Liver (tissue), 8 donors: ENCODE measurements at regions not wholly inside any gene's neighbourhood (a gene's known extent, or its start where the extent isn't known, plus 50 kb on each side); places are given as distances from the start of the nearest gene placed in this dataset.

ENCODE experiments used
- DNase-seq: peaks from one replicate; pipeline ENCODE4 v3.0.0-alpha.2; 2017; ENCODE audit warnings: low spot score
- H3K27ac ChIP-seq, 2 donors: one replicate each; pipeline ENCODE4 v1.7.0; 2013; ENCODE audit warnings: inconsistent platforms in 2 of 2, low read length in 2 of 2, control low read depth in 1 of 2, low read depth in 1 of 2, mild to moderate bottlenecking in 1 of 2
- H3K27me3 ChIP-seq, 4 donors: one replicate each; pipeline versions ENCODE4 v1.6.1 to v1.7.0; 2013; ENCODE audit warnings: low read length in 3 of 4, inconsistent platforms in 1 of 4, mild to moderate bottlenecking in 1 of 4, moderate library complexity in 1 of 4; ENCODE audit not compliant: control insufficient read depth in 4 of 4, insufficient read depth in 4 of 4
- H3K36me3 ChIP-seq, 4 donors: one replicate each; pipeline versions ENCODE4 v1.6.1 to v1.7.0; 2013; ENCODE audit warnings: low read length in 3 of 4, mild to moderate bottlenecking in 3 of 4, low read depth in 1 of 4, moderate library complexity in 1 of 4; ENCODE audit not compliant: control insufficient read depth in 4 of 4, insufficient read depth in 3 of 4
- H3K4me1 ChIP-seq, 4 donors: one replicate each; pipeline versions ENCODE4 v1.6.1 to v1.7.0; 2013; ENCODE audit warnings: low read length in 3 of 4, mild to moderate bottlenecking in 3 of 4, moderate library complexity in 1 of 4; ENCODE audit not compliant: control insufficient read depth in 4 of 4, insufficient read depth in 4 of 4
- H3K4me3 ChIP-seq, 3 donors: one replicate each; pipeline versions ENCODE4 v1.6.1 to v1.7.0; 2013; ENCODE audit warnings: low read length in 3 of 3, control low read depth in 1 of 3, low read depth in 1 of 3, mild to moderate bottlenecking in 1 of 3
- H3K9ac ChIP-seq, 2 donors: one replicate each; pipeline ENCODE4 v1.7.0; 2013; ENCODE audit warnings: low read length in 2 of 2, mild to moderate bottlenecking in 2 of 2, moderate library complexity in 2 of 2, control low read depth in 1 of 2, low read depth in 1 of 2
- H3K9me3 ChIP-seq, 4 donors: one replicate each; pipeline versions ENCODE4 v1.6.1 to v1.7.0; 2013; ENCODE audit warnings: low read length in 3 of 4; ENCODE audit not compliant: control insufficient read depth in 4 of 4
- EGR1 ChIP-seq, 2 donors: IDR thresholded peaks; 2 replicates each; pipeline ENCODE4 v1.6.1; 2016 to 2018; ENCODE audit warnings: antibody characterized with exemption in 2 of 2, low read depth in 2 of 2
- FOXA1 ChIP-seq: IDR thresholded peaks from 2 replicates; pipeline ENCODE4 v1.6.1; 2016; ENCODE audit warnings: antibody characterized with exemption
- FOXA2 ChIP-seq: IDR thresholded peaks from 2 replicates; pipeline ENCODE4 v1.6.1; 2016; ENCODE audit warnings: antibody characterized with exemption
- GABPA ChIP-seq, 2 donors: IDR thresholded peaks in 1 of 2; conservative IDR thresholded peaks in 1 of 2; 2 replicates each; pipeline ENCODE4 v1.6.1; 2016; ENCODE audit warnings: antibody characterized with exemption in 2 of 2, mild to moderate bottlenecking in 1 of 2, moderate library complexity in 1 of 2
- HNF4A ChIP-seq, 2 donors: conservative IDR thresholded peaks; 2 replicates each; pipeline ENCODE4 v1.6.1; 2016; ENCODE audit warnings: antibody characterized with exemption in 2 of 2, mild to moderate bottlenecking in 2 of 2
- HNF4G ChIP-seq: IDR thresholded peaks from 2 replicates; pipeline ENCODE4 v1.6.1; 2016; ENCODE audit warnings: antibody characterized with exemption
- JUND ChIP-seq, 2 donors: IDR thresholded peaks; 2 replicates each; pipeline ENCODE4 v1.6.1; 2016; ENCODE audit warnings: antibody characterized with exemption in 2 of 2
- NR2F2 ChIP-seq: IDR thresholded peaks from 2 replicates; pipeline ENCODE4 v1.6.1; 2016; ENCODE audit warnings: antibody characterized with exemption
- RAD21 ChIP-seq, 2 donors: IDR thresholded peaks; 2 replicates each; pipeline ENCODE4 v1.6.1; 2016; ENCODE audit warnings: antibody characterized with exemption in 2 of 2, mild to moderate bottlenecking in 2 of 2
- RXRA ChIP-seq, 2 donors: IDR thresholded peaks; 2 replicates each; pipeline ENCODE4 v1.6.1; 2017 to 2018; ENCODE audit warnings: antibody characterized with exemption in 2 of 2, mild to moderate bottlenecking in 1 of 2
- SP1 ChIP-seq: IDR thresholded peaks from 2 replicates; pipeline ENCODE4 v1.6.1; 2018; ENCODE audit warnings: antibody characterized with exemption, mild to moderate bottlenecking
- TAF1 ChIP-seq: conservative IDR thresholded peaks from 2 replicates; pipeline ENCODE4 v1.6.1; 2016; ENCODE audit warnings: antibody characterized with exemption, mild to moderate bottlenecking
- YY1 ChIP-seq: IDR thresholded peaks from 2 replicates; pipeline ENCODE4 v1.6.1; 2016; ENCODE audit warnings: antibody characterized with exemption, mild to moderate bottlenecking
- WGBS: extraction: QIAGEN DNeasy Blood & Tissue Kit; methylation state at CpG from one replicate; pipeline ENCODE4 v1.1.7; 2013; 5-methylcytosine and 5-hydroxymethylcytosine counted together
- TF ChIP-seq, protein P1 (sequence below): fragments of 150-350 bp; IDR thresholded peaks from 2 replicates; pipeline ENCODE4 v1.5.1; 2017; ENCODE audit warnings: improper control_type of control experiment, low read depth, low read length; ENCODE audit not compliant: missing input control
- TF ChIP-seq, protein P2 (sequence below): IDR thresholded peaks from 2 replicates; pipeline ENCODE4 v1.6.1; 2016; ENCODE audit warnings: antibody characterized with exemption
- TF ChIP-seq, protein P3 (sequence below): IDR thresholded peaks from 2 replicates; pipeline ENCODE4 v1.6.1; 2016; ENCODE audit warnings: antibody characterized with exemption
- TF ChIP-seq, protein P4 (sequence below): IDR thresholded peaks from 2 replicates; pipeline ENCODE4 v1.6.1; 2016; ENCODE audit warnings: antibody characterized with exemption, mild to moderate bottlenecking
- TF ChIP-seq, protein P5 (sequence below): IDR thresholded peaks from 2 replicates; pipeline ENCODE4 v1.6.1; 2016; ENCODE audit warnings: antibody characterized with exemption
- donor health status: healthy.
- donor health status: healthy.
- donor health status: healthy.
- donor health status: healthy.
- donor health status: healthy.

DNA sequence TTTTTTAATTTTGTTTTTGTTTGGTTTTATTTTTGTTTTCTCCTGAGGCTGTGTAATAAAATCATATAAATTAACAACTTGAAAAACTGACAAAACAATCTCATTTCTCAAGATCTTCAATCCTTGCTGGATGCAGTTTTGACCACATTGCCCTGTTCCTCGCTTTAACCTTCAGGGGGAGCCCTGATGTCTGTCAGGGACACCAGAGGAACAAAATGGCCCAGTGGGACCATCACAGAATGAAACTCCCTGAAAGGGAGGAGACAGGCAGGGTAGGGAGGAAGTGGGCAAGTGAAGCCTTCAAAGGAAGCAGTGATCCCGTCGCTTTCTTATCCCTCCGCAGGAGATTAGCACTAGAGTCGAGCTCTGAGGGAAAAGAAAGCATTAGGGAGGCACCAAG is 274.9 kb upstream of the LDB2 start:
- Histone ChIP-seq H3K36me3 (no peaks in the 10 kb centered on the region), H3K27ac (no peak overlapping the region), H3K9me3 (no peaks in the 10 kb centered on the region), H3K4me1 (no peaks in the 10 kb centered on the region), H3K4me3 (no peak overlapping the region), H3K27me3 (peaks cover 0 to 3% (median 0%) of the 10 kb centered on the region in 4 donors), H3K9ac (no peak overlapping the region)
- 58% methylated on average over 5 of the region's 5 CpGs for WGBS
- DNase-seq = no peak
- TF ChIP-seq, protein P1, sequence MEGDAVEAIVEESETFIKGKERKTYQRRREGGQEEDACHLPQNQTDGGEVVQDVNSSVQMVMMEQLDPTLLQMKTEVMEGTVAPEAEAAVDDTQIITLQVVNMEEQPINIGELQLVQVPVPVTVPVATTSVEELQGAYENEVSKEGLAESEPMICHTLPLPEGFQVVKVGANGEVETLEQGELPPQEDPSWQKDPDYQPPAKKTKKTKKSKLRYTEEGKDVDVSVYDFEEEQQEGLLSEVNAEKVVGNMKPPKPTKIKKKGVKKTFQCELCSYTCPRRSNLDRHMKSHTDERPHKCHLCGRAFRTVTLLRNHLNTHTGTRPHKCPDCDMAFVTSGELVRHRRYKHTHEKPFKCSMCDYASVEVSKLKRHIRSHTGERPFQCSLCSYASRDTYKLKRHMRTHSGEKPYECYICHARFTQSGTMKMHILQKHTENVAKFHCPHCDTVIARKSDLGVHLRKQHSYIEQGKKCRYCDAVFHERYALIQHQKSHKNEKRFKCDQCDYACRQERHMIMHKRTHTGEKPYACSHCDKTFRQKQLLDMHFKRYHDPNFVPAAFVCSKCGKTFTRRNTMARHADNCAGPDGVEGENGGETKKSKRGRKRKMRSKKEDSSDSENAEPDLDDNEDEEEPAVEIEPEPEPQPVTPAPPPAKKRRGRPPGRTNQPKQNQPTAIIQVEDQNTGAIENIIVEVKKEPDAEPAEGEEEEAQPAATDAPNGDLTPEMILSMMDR = peak; percentile 15
- peak; percentile 42 to 62 for TF ChIP-seq RAD21 (IDR thresholded peaks at IDR 0.05)
- TF ChIP-seq, protein P2, sequence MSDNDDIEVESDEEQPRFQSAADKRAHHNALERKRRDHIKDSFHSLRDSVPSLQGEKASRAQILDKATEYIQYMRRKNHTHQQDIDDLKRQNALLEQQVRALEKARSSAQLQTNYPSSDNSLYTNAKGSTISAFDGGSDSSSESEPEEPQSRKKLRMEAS = no peak

DNA sequence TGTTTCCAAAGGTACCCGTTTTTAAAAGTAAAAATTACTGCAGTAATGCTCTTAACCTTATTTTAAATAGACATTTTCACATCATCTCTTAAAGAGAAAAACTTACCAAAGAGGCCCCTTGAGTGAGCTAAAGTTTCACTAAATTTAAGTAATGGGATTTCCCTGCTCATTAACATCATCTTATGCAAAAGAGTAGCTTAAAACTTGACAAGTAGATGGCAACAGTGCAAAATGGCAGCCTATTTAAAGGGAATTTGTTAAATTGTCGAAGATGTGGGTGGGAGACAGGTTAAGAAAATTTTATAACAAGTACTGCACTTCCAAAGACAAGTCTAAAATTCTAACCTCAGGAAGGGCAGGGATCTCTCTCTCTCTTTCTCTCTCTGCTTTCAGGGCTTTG is 271.7 kb upstream of the LDB2 start:
- Histone ChIP-seq H3K36me3 (no peaks in the 10 kb centered on the region), H3K4me3 (no peak overlapping the region), H3K27me3 (peaks cover 0 to 3% (median 0%) of the 10 kb centered on the region in 4 donors), H3K27ac (no peak overlapping the region), H3K9me3 (no peaks in the 10 kb centered on the region), H3K9ac (no peak overlapping the region), H3K4me1 (no peaks in the 10 kb centered on the region)
- TF ChIP-seq JUND (IDR thresholded peaks at IDR 0.05) (no peak), YY1 (no peak), TAF1 (no peak), HNF4A (conservative IDR thresholded peaks at IDR 0.05) (no peak), FOXA2 (no peak), NR2F2 (no peak), SP1 (no peak), FOXA1 (no peak), GABPA (IDR thresholded peaks at IDR 0.05 in 1 of 2, conservative IDR thresholded peaks at IDR 0.05 in 1 of 2) (no peak), EGR1 (IDR thresholded peaks at IDR 0.05; ENCODE audit: low read depth in 2 of 2) (no peak), HNF4G (no peak), RAD21 (IDR thresholded peaks at IDR 0.05) (no peak), RXRA (IDR thresholded peaks at IDR 0.05) (no peak)
- TF ChIP-seq, protein P3, sequence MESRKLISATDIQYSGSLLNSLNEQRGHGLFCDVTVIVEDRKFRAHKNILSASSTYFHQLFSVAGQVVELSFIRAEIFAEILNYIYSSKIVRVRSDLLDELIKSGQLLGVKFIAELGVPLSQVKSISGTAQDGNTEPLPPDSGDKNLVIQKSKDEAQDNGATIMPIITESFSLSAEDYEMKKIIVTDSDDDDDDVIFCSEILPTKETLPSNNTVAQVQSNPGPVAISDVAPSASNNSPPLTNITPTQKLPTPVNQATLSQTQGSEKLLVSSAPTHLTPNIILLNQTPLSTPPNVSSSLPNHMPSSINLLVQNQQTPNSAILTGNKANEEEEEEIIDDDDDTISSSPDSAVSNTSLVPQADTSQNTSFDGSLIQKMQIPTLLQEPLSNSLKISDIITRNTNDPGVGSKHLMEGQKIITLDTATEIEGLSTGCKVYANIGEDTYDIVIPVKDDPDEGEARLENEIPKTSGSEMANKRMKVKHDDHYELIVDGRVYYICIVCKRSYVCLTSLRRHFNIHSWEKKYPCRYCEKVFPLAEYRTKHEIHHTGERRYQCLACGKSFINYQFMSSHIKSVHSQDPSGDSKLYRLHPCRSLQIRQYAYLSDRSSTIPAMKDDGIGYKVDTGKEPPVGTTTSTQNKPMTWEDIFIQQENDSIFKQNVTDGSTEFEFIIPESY = no peak
- TF ChIP-seq, protein P2 = no peak
- TF ChIP-seq, protein P4, sequence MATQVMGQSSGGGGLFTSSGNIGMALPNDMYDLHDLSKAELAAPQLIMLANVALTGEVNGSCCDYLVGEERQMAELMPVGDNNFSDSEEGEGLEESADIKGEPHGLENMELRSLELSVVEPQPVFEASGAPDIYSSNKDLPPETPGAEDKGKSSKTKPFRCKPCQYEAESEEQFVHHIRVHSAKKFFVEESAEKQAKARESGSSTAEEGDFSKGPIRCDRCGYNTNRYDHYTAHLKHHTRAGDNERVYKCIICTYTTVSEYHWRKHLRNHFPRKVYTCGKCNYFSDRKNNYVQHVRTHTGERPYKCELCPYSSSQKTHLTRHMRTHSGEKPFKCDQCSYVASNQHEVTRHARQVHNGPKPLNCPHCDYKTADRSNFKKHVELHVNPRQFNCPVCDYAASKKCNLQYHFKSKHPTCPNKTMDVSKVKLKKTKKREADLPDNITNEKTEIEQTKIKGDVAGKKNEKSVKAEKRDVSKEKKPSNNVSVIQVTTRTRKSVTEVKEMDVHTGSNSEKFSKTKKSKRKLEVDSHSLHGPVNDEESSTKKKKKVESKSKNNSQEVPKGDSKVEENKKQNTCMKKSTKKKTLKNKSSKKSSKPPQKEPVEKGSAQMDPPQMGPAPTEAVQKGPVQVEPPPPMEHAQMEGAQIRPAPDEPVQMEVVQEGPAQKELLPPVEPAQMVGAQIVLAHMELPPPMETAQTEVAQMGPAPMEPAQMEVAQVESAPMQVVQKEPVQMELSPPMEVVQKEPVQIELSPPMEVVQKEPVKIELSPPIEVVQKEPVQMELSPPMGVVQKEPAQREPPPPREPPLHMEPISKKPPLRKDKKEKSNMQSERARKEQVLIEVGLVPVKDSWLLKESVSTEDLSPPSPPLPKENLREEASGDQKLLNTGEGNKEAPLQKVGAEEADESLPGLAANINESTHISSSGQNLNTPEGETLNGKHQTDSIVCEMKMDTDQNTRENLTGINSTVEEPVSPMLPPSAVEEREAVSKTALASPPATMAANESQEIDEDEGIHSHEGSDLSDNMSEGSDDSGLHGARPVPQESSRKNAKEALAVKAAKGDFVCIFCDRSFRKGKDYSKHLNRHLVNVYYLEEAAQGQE = no peak
- TF ChIP-seq, protein P1 = no peak
- TF ChIP-seq, protein P5, sequence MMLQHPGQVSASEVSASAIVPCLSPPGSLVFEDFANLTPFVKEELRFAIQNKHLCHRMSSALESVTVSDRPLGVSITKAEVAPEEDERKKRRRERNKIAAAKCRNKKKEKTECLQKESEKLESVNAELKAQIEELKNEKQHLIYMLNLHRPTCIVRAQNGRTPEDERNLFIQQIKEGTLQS = no peak
- 55% methylated on average over 2 of the region's 2 CpGs for WGBS
- no peak for DNase-seq
